Activated B cell treated with CpG ODN at 0.5 μM for 24 hours (primary cell): ENCODE measurements at regions not wholly inside any gene's neighbourhood (a gene's known extent, or its start where the extent isn't known, plus 50 kb on each side); places are given as distances from the start of the nearest gene placed in this dataset.

Experiments used
- ATAC-seq: fragments of 200-7000 bp; cut with Tn5 transposase; one replicate; pipeline ENCODE4 v1.10.0; 2021; ENCODE audit warnings: low read depth, mild to moderate bottlenecking, moderate library complexity
- CTCF ChIA-PET: fragments of 350-600 bp; sonication (Branson Sonifier 250); formaldehyde crosslinking; loops from one replicate; lab custom pipeline; 2021; ENCODE audit warnings: antibody characterized with exemption; lab: Charles Lee
- POLR2A ChIA-PET: fragments of 350-600 bp; sonication (Branson Sonifier 250); formaldehyde crosslinking; loops from one replicate; lab custom pipeline; 2021; ENCODE audit warnings: antibody characterized with exemption; lab: Charles Lee
- DNase-seq: peaks from one replicate; pipeline ENCODE4 v3.0.0; 2022
- H3K27ac Mint-ChIP-seq: one replicate; pipeline ENCODE4 v1.8.0; 2020; ENCODE audit warnings: mixed read lengths
- H3K27me3 Mint-ChIP-seq: one replicate; pipeline ENCODE4 v1.8.0; 2021; ENCODE audit warnings: mixed read lengths
- H3K36me3 Mint-ChIP-seq: one replicate; pipeline ENCODE4 v1.8.0; 2021; ENCODE audit warnings: low read depth, mixed read lengths
- H3K4me1 Mint-ChIP-seq: one replicate; pipeline ENCODE4 v1.8.0; 2021; ENCODE audit warnings: mixed read lengths
- H3K4me3 Mint-ChIP-seq: one replicate; pipeline ENCODE4 v1.8.0; 2020; ENCODE audit warnings: mild to moderate bottlenecking, mixed read lengths
- H3K9me3 Mint-ChIP-seq: one replicate; pipeline ENCODE4 v1.8.0; 2020; ENCODE audit warnings: mixed read lengths
- CTCF ChIP-seq: fragments of 200-600 bp; IDR thresholded peaks from one replicate; pipeline ENCODE4 v1.8.0; 2022; ENCODE audit warnings: antibody characterized with exemption, mild to moderate bottlenecking
- intact Hi-C: fragments of 100-400 bp; cut with micrococcal nuclease; formaldehyde crosslinking; loops from one replicate; pipeline ENCODE4 v1.15.1; 2024

- ChIA-PET CTCF (no interaction called here), POLR2A (no interaction called here)
- DNase-seq (no peak), ATAC-seq (no peak)
- peaks cover 3% of the 10 kb centered on the region for H3K9me3 Mint-ChIP-seq
- no peak overlapping the region for H3K4me3 Mint-ChIP-seq
- no peaks in the 10 kb centered on the region for H3K4me1 Mint-ChIP-seq
- no peaks in the 10 kb centered on the region for H3K36me3 Mint-ChIP-seq
- no peak overlapping the region for H3K27ac Mint-ChIP-seq
- H3K27me3 Mint-ChIP-seq = peaks cover 1% of the 10 kb centered on the region
- TF ChIP-seq CTCF = no peak
- intact Hi-C loops = no loop called here
These were observed 1005.6 kb downstream of the TBC1D22A start for GRCh38 chr22:47768027-47768426.

GRCh38 chr22:47767403-47767802 lies 1005.0 kb downstream of the TBC1D22A start:
- ChIA-PET POLR2A (no interaction called here), CTCF (no interaction called here)
- peaks cover 1% of the 10 kb centered on the region for H3K27me3 Mint-ChIP-seq

DNA sequence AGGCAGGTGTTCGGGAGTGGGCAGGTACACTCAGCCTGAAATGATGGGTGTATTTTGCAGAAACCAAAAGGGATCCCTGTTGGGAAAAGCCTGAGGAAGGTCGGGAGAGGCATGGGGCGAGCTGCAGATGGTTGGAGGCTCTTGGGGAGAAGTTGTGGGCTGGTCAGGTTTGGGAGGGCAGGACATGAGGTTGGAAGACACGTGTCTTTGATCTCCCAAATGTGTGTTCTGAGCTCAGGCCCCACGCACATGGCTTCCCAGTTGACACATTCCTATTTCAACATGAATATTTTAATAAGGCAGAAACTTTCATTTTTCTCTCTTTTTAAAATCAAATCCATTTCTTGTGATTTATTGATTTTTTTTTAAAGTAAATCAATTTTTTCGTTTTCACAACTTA lies 1003.3 kb downstream of the TBC1D22A start:
- Mint-ChIP-seq H3K27me3 (peaks cover 1% of the 10 kb centered on the region), H3K4me1 (no peaks in the 10 kb centered on the region), H3K9me3 (no peaks in the 10 kb centered on the region), H3K27ac (no peak overlapping the region), H3K36me3 (no peaks in the 10 kb centered on the region), H3K4me3 (no peak overlapping the region)
- DNase-seq (no peak), ATAC-seq (no peak)
- intact Hi-C loops = no loop called here
- TF ChIP-seq CTCF = no peak
- POLR2A ChIA-PET = no interaction called here
- CTCF ChIA-PET = no interaction called here

More at GRCh38 chr22:47767403-47767802, 1005.0 kb downstream of the TBC1D22A start:
- TF ChIP-seq CTCF = no peak
- DNase-seq = no peak
- Mint-ChIP-seq H3K4me3 (no peak overlapping the region), H3K36me3 (no peaks in the 10 kb centered on the region), H3K4me1 (no peaks in the 10 kb centered on the region), H3K9me3 (peaks cover 3% of the 10 kb centered on the region), H3K27ac (no peak overlapping the region)
- ATAC-seq = no peak
- intact Hi-C loops = no loop called here

- intact Hi-C loops = no loop called here
- Mint-ChIP-seq H3K27ac (no peak overlapping the region), H3K4me1 (no peaks in the 10 kb centered on the region), H3K4me3 (no peak overlapping the region), H3K36me3 (no peaks in the 10 kb centered on the region), H3K27me3 (no peaks in the 10 kb centered on the region), H3K9me3 (no peaks in the 10 kb centered on the region)
- DNase-seq (no peak), ATAC-seq (no peak)
- no peak for TF ChIP-seq CTCF
- ChIA-PET CTCF (no interaction called here), POLR2A (no interaction called here)
These were observed 999.7 kb downstream of the TBC1D22A start for GRCh38 chr22:47762141-47762540.

GRCh38 chr22:47759909-47760308 lies 997.5 kb downstream of the TBC1D22A start:
- Mint-ChIP-seq H3K36me3 (no peaks in the 10 kb centered on the region), H3K27ac (no peak overlapping the region), H3K4me3 (no peak overlapping the region), H3K27me3 (no peaks in the 10 kb centered on the region), H3K9me3 (peaks cover 1% of the 10 kb centered on the region), H3K4me1 (no peaks in the 10 kb centered on the region)
- ChIA-PET POLR2A (no interaction called here), CTCF (no interaction called here)
- no peak for TF ChIP-seq CTCF
- no peak for ATAC-seq
- intact Hi-C loops = no loop called here
- DNase-seq = no peak
